HG03066 (cell line): ENCODE measurements at regions not wholly inside any gene's neighbourhood (a gene's known extent, or its start where the extent isn't known, plus 50 kb on each side); places are given as distances from the start of the nearest gene placed in this dataset.
"Not testable (repeated sequence)": the region's sequence is repeated elsewhere in the genome, so short reads cannot be mapped to it uniquely, and the experiment has no call there.

Experiments
- ATAC-seq: cut with Tn5 transposase; IDR thresholded peaks from one replicate; pipeline ENCODE4 v1.9.1; 2021; ENCODE audit warnings: low read depth; ENCODE audit not compliant: unreplicated experiment

DNA sequence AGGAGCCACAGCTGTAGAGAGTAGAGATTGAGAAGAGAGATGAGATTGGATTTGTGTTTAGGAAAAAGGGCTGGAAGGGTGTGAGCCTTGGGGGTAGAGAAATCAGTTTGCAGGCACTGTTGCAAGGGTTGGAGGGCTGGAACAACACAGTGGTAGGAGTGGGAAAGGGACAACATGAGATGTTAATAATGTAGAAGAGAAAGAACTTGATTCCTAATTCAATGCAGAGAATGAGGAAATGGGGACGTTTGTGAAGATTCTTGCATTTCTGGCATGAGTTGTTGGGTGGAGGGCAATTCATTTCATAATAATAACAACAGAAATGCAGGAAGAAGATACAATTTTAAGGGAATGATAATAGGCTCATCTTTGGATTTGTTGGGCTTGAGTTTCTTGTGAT lies 141.4 kb upstream of the TBX18 start:
- no peak for ATAC-seq

DNA sequence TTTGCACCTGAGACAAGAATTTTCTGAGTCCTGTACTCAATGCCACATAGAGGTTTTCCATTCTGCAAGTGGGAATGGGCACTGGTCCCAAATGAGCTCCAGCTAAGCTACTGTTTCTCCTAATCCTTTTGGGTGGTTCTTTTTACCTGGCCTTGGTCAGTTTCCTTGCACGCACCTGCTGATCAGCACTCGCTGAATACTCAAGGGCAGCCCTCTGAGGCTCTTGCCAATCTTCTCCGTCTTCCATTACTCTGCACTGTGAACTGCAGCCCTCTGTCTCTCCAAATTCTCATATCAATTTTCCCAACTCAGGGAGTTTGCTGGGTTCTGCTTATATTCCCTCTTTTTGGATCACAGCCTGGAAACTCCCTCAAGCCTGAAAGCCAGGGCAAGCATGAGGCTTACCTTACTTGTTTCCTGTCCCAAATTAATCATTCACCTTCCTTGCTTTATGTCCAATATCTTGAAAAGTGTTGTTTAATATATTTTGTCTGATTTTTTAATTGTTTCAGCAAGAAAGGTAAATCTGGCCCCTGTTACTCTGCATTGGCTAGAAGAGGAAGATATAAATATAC lies 138.0 kb upstream of the TBX18 start:
- ATAC-seq = no peak

DNA sequence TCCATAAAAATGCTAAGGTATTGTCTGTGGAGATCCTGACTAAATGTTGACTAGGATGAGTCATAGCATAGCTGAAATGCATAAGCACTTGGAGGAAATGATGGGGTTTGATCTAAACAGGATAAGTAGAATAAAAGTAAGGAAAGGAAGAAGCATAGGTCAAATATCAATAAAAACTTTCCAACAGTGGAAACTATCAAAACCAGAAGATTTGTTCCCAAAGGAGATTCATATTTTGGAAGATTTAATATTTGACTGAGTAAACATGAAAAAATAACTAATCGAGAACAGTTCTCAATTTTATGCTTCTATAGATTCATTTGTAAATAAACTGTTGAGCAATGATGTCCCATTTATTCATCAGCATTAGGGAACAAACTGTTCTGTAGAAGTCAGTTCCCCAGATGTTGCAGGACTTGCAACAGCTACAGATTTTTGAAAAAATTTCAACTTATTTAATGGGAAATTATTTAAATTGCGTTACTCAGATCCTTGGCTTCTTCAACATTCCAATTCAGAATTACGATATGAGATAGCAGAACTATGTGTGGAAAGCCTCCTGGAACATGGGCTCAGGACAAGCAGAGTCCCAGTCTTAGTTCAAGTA lies 133.7 kb upstream of the TBX18 start:
- ATAC-seq = no peak

DNA sequence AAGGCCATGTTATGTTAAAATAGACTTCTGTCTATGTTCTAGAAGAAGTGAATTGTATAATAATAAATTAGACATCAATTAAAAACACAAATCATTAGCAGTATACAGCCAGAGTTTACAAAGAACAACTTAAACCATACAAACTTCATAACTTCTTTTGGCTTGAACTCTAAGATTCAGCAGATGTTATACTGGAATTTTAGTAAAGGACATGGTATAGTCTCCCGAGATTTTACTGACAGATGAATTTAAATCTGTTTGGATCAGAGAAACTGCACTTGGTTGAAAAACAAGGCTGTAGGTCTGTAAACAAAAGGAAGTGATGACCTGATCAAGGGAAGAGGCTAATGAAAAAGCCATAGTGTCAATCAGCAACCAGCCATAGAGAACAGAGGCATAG lies 132.6 kb upstream of the TBX18 start:
- ATAC-seq = no peak

DNA sequence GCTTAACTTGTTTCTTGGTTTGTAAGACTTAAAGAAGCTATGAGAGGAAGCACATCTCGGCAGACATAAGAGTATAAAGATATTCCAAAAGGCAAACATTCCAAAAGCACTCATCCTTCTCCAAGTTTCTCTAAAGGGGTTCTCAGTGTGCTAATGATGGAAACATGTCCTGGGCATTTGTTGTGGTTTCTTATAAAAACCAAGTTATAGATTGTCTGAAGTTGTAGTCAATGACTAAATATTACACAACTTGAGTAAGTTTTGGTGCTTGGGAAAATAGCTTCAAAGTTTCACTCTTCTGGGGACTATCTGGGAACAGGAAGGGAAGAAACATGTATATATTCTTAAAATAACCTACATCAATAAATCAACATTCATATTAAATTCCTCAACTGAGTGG lies 128.3 kb upstream of the TBX18 start:
- no peak for ATAC-seq

DNA sequence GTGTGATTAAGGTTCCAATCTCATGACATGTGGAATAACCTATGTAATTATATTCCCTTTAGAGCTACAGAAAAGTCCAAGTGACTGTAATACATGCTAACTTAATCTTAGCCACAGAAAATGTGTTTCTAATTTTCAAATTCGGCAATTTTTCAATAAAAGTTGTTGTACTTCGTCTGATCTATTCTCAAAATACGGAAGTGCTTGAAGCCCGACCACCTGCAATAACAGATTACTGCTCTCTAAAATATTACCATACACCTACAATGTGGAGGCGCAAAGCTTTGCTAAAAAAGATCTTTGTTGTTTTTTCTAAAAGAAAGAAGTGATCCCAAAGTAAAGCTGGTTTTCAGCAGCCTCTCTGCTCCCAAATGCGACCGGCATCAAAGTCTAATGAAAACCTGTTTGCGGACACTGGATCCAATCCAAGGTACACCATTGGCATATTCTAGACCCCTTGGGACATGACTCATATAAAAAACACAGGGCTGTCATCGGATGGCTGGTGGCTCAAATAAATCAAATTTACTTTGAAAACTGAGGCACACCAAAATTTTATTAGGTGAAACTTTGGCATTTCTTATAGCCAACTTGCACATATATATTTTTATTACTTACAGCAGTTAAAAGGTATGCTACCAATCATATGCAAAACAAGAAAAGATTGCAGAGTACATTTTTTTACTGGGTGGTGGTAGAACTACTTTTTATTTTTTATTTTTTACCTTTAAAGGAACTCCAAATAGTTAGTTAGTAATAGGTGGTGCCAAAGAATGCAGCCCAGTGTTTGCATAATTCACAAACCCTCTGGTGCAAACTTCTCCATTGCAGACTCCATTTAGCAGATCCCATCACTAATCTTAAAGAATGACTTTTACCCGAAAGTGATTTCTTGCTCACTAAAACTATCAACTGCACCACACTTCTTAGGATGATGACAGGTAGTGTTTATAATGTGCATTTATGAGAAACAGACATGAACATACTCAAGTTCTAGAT lies 118.7 kb upstream of the TBX18 start:
- ATAC-seq = no peak

DNA sequence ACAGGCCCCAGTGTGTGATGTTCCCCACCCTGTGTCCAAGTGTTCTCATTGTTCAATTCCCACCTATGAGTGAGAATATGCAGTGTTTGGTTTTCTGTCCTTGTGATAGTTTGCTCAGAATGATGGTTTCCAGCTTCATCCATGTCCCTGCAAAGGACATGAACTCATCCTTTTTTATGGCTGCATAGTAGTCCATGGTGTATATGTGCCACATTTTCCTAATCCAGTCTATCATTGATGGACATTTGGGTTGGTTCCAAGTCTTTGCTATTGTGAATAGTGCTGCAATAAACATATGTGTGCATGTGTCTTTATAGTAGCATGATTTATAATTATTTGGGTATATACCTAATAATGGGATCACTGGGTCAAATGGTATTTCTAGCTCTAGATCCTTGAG lies 115.0 kb upstream of the TBX18 start:
- ATAC-seq = not testable (repeated sequence)

DNA sequence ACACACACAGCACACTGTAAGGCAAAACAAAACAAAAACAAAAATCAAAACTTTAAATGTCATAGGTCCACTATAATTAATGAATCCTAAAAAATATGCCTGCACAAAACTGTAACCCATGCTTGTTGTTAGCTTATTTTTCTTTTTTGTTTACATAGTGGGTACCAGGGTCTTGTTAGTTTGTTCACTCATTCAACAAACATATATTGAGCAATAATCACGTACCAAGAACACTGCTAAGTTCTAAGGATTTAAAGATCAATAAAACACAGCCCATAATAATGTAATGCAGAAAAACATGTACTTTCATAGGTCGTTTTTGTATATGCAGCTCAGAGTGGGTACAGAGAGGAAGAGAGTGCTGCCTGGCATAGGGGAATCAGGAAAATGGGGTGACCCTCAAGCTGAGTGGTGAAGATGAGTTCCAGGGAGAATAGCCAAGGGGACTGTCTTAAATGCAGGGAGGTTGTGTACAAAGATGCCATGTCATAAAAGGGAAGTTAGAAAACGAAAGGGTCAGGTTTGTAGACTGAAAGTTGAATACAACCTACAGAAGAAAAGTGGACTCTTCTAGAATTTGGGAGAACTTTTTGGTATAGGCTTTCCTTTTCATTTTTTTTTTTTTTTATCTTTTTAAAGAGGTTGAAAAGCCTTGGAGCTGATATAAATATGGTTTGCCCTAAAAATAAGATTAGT lies 113.3 kb upstream of the TBX18 start:
- ATAC-seq = no peak

DNA sequence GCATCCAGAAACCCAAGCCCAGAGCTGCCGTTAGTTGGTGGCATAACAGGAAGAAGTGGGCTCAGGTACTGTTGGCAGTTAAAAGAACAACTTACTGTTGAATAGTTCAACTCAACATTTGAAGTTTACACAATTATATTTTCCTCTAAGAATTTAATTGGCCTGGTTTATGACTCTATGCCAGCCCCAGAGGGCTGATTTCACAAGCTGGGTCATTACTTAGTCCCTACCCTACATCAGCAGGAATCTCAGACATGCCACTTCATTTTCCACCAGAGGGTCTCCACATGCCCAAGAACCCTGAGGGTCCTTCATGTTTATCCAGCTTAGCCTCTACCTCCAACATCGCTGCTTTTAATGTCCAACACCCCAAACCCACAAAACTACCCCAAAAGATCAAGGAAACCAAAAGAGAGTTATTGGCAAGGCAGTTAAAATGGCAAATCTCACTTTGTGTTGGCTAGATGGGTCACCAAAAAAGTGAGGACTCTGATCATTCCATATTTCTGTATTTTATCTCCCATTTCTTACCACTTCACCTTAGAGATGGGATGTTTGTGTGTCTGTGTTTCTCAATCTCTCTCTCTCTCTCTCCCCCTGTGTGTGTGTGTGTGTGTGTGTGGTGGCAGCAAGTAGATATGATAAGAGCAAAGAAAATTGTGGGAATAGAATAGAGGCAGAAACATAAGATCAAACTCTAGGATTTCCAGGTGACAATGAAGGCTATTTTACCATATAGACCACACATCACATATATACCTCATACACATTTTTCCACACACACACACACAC lies 112.5 kb upstream of the TBX18 start:
- ATAC-seq = no peak

DNA sequence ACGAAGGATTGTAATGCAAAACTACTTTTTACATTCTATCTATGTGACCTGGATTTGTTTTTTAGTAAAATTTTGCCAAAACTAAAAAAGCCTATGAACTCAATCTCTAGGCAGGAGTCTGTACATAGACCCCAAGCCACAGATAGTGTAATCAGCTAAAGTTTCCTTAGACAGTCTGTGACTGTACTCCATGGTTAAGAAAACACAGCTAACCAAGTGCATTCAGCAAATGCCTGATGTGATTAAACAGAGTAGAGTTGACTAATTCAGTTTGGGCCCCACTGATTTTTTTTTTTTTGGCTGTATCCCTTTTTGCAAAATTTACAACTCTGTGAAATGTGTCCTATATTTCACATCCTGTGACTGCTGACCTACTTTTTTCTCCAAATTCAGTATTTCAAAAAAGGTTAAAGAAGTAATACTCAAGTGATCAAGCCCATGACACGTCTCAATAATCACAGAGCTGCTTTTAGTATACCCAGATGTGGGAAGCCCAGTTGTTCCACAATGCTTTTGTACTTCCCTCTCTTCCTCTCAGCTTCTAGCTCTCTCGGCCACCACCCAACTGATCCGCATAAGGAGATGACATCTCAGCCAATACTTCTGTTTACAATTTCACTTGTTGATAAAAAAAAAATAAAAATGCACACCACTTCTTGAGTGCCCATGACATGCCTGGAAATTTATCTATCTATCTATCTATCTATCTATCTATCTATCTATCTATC lies 108.8 kb upstream of the TBX18 start:
- no peak for ATAC-seq

DNA sequence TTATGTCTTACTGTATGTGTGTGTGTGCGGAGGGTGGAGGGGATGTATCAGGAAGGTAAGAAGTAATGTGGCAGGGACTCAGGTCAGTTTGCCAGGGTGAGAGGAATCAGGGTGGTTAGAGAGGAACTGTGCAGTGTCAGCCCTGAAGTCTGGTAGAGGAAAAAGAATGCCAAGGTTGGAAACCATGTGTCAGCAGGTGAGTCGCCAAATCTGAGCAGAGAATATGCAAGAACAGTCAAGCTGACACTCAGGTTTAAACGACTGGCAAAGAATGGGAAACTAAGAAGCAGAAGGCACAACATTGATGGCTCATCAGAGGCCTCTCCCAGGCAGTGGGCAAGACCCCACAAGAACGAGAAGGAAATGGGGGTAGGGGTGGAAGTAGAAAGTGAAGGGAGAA lies 107.5 kb upstream of the TBX18 start:
- ATAC-seq = no peak

DNA sequence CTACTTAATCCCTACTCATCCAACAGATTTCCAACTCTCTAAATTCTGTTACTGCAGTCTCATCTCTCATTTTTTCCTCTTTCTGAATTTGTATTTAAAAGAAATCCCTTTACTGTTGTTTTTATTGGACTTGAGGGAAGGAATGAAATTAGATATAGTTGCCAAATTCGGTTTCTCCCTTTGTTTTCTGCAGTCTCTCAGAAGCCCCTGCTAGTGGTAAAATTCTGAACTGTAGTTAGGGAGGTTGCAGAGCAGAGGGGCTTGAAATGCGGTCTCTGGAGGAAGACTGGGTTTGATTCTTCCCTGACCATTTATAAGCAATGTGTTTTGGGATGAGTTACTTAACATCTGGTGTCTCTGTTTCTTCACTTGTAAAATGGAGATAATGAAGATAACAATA lies 106.3 kb upstream of the TBX18 start:
- ATAC-seq = no peak

DNA sequence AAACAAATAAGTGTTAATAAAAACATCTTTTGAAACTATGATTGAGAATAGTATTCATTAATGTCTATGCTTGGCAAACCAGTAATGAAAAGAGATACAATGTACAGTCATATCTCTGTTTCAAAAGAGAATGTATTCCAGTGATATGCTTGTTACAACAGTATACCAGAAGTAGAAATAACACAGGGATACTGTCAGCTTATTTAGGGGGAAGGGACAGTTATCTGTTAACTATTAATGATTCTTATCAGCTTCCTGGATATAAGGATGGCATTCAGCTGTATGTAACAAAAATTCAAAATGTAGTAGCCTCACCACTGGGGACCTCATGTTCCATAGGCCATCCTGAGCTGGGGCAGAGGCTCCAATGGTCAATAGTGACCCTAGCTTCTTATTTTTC lies 103.8 kb upstream of the TBX18 start:
- ATAC-seq = no peak

DNA sequence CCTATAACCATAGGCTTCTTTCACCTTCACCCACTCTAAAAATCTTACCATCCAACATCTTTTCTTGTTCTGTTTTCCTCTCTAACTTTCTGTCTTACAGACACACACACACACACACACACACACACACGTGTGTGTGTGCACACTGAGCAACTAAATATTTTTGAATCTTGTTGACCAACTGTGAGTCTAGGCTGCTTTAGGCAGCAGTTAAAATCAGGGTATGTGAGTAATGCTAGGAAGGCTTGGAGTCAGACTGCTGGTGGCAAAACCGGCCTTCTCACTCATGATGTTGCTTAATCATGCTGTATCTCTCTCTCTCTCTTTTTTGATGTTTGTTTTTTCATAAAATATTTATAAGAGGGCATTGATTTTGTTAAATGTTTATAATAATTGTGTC lies 103.1 kb upstream of the TBX18 start:
- no peak for ATAC-seq

DNA sequence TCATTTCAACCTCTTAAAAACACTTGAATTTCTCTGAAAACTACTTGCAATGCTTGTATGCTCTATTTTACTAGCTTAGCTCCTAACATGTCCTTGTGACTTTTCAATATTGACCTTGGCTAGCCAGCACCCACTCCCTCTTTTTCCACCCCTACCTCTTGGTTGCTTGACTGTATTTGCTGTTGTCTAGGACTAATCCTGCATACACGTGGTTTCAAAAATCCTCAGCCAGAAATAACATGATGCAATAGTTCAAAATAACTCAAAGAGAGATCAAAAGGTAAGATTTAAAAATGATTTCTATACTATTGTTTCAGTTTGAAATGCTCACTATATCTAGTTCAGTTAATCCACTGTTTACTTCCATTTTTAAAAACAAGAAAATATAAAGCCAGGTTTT lies 102.3 kb upstream of the TBX18 start:
- ATAC-seq = no peak

DNA sequence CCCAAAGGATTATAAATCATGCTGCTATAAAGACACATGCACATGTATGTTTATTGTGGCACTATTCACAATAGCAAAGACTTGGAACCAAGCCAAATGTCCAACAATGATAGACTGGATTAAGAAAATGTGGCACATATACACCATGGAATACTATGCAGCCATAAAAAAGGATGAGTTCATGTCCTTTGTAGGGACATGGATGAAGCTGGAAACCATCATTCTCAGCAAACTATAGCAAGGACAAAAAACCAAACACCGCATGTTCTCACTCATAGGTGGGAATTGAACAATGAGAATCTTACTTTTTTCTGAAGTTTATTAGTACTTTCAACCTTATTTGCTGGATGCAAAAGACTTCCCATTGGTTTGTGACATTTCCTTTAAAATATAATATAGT lies 101.0 kb upstream of the TBX18 start:
- not testable (repeated sequence) for ATAC-seq

DNA sequence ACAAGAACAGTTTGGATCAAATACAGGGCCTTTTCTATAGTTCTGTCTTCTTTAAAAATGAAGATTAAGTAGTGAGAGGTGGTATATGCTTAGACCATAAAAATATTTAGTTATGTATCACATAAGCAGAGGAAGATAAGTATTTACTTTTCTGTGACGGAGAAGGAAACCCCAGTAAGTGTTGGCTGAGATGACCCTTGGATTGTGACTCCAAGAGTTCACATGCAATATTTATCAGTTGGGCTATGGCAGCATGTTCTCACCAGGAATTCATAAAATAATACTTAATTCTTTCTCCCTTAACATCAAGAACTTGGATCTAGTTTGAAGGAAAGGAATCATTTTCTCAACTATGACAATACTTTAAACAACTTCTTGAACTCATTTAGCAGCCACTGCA lies 98.4 kb upstream of the TBX18 start:
- ATAC-seq = no peak

DNA sequence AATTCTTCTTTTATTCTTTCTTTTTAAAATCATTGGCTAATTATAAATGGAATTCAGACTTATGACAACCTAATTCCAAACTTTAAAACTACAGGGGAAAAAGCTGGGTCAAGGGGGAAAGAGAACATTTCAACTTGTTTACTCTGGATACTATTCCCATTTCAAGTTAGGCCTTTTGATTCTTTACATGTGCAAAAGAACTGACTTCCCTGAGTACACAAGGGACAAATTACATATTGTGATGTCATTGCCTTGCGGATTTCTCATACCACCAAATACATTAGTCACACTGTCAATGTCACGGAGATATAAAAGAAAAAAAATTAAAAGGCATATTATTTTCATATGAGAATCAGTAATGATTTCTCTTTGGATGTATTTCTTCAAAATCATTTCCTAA lies 96.5 kb upstream of the TBX18 start:
- ATAC-seq = no peak

DNA sequence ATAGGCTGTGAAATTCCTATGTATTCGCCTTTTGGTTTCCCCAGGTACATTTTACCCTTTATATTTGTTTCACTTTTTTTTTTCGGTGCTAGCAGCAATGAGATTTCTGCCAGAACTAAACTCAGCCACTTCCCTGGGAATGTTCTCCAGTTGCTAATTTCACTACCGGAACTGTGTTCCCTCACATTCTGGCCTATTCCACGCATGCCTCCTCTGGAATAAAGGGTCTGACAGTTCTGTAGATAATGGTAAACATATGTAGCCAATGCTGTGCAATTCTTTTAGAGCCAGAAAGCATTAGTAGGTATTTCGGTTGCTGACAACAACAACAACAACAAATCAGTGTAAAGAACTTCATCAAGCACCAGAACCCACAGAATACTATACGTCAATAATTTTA lies 96.1 kb upstream of the TBX18 start:
- no peak for ATAC-seq
